ENCODE measurements at regions not wholly inside any gene's neighbourhood (a gene's known extent, or its start where the extent isn't known, plus 50 kb on each side); places are given as distances from the start of the nearest gene placed in this dataset.

DNA sequence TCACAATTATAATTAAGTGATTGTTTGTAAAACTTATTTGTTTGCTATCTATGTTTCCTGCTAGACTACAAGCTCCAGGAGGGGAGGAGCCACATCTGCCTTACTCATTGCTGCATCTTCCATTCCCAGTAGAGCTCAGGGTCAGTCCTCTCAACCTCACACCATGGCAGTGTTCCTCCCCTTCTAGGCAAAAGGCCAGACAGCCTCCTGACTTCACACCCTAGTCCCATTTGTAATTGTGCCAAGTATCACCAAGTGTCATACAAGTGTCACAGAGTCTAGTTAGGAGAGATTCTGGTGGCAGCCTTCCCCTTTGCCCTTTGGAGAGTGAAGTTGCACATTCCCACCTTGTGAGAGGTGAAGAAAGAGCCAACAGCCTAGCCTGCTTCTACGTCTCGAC, 490.4 kb downstream of the INSC start:
- no peak for ATAC-seq (replicated peaks in 6 of 8)
- no peaks in the 10 kb centered on the region for H3K4me1 ChIP-seq (replicated peaks in 1 of 2)
- no peak overlapping the region for H3K4me3 ChIP-seq
- no peak overlapping the region for H3K27ac ChIP-seq
- in situ Hi-C loops (cut with MboI; ENCODE audit: low pct_unique_long_range_greater_than_20kb in 2 of 9, low sequenced_read_pairs in 9 of 9, unreplicated experiment in 9 of 9): no loop called here
- WGBS, 10 experiments: 54 to 93% (median 80%) methylated on average over 1 to 2 of the region's 2 CpGs; no CpG with 5 or more reads in 7 of the 10 experiments

DNA sequence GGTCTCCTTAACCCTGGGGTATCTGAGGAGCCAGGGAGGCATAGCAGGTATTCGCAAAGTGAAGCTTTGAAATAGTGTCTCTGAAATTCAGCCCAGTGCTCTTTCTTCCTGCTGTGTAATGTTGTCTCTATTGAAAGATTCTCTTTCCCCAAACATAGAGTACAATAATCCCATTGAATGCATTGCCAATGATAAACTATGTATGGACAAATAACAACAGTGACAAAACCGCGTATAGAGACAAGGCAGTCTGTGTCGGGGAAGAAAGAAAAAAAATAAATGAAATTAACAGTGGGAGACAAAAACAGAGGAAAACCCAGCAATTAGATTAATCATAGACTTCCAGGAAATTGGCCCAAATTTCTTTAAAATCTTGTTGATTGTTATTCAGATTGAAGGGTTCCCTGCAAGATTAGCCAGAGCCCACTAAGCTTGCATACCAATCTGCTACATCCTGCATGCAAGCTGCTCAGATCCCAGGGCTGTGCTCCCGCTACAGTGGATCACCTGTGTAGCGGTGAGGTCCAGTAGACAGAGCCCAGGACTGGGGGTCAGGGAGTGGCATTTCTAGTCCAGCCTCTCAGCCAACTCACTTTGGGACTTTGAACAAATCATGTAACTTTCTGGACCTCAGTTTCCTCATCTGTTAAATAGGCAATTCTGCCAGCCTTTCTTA, 492.8 kb downstream of the INSC start:
- 40 to 85% (median 67%) methylated on average over 1 to 6 of the region's 6 CpGs for WGBS, 10 experiments
- no peaks in the 10 kb centered on the region for H3K4me1 ChIP-seq (replicated peaks in 1 of 2)
- ATAC-seq (replicated peaks in 6 of 8): peak in 1 of 8 experiments; percentile 53
- H3K27ac ChIP-seq: no peak overlapping the region
- H3K4me3 ChIP-seq: no peak overlapping the region
- in situ Hi-C loops (cut with MboI; ENCODE audit: low pct_unique_long_range_greater_than_20kb in 2 of 9, low sequenced_read_pairs in 9 of 9, unreplicated experiment in 9 of 9): no loop called here

DNA sequence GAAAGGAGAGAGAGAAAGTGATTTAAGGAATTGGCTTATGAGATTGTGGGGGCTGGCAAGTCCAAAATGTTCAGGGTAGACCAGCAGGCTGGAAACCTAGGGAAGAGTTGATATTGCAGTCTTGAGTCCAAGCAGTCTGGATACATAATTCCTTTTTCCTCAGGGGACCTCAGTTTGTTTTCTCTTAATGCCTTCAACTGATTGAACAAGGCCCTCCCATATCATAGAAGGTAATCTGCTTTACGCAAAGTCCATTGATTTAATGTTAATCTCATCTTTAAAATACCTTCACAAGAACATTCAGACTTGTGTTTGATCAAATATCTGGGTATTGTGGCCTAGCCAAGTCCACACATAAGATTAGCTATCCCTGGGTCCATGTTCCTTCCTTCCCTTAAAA, 494.7 kb downstream of the INSC start:
- WGBS, 10 experiments: 0 to 100% (median 33%) methylated on average over 1 of the region's 1 CpG; no CpG with 5 or more reads in 4 of the 10 experiments
- in situ Hi-C loops (cut with MboI; ENCODE audit: low pct_unique_long_range_greater_than_20kb in 2 of 9, low sequenced_read_pairs in 9 of 9, unreplicated experiment in 9 of 9): no loop called here
- no peak overlapping the region for H3K4me3 ChIP-seq
- no peak for ATAC-seq (replicated peaks in 6 of 8)
- no peaks in the 10 kb centered on the region for H3K4me1 ChIP-seq (replicated peaks in 1 of 2)
- H3K27ac ChIP-seq: no peak overlapping the region

DNA sequence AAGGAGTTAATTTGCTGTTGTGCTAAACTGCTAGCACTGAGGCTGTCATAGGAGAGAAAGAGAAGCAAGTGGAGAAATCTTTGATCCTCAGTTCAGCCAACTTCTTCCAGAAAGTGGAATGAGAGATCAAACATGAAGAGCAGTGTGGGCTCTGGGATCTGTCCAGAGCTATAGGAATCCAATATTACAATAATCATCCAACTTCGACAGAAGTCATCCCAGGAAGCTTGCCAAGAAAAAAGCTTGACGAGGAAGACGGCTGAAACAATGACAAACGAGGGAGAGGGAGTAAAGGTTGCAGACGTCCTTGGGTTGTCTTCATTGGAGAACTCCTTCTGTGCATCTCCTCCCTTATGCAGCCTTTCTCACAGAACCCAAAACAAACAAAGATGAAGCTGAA, 496.2 kb downstream of the INSC start:
- in situ Hi-C loops (cut with MboI; ENCODE audit: low pct_unique_long_range_greater_than_20kb in 2 of 9, low sequenced_read_pairs in 9 of 9, unreplicated experiment in 9 of 9): no loop called here
- ATAC-seq (replicated peaks in 6 of 8): peak in 1 of 8 experiments; percentile 38
- 0 to 92% (median 67%) methylated on average over 1 to 5 of the region's 5 CpGs; no CpG with 5 or more reads in 4 of the 10 experiments for WGBS, 10 experiments
- H3K27ac ChIP-seq: no peak overlapping the region
- H3K4me1 ChIP-seq (replicated peaks in 1 of 2): peaks cover 0 to 2% of the 10 kb centered on the region in 2 donors
- H3K4me3 ChIP-seq: no peak overlapping the region

DNA sequence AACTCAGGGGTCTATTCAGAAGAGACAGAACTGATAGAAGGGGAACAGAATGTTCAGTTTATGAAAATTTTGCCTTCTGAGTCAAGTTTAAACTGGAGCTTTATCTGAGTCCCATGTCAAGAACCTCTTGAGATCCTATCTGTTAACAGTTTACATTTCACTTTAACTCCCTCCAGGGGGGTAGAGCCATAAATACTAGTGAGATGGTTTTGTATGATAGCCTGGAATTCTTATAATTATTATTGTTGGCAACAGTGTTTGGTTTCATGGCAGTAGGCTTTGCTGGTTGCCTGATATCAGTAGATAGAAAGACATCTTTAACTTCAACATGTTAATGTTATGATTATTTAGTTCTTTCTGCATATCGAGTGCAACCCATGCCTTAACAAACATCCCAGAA, 498.5 kb downstream of the INSC start:
- in situ Hi-C loops (cut with MboI; ENCODE audit: low pct_unique_long_range_greater_than_20kb in 2 of 9, low sequenced_read_pairs in 9 of 9, unreplicated experiment in 9 of 9): no loop called here
- no peak for ATAC-seq (replicated peaks in 6 of 8)
- H3K4me1 ChIP-seq (replicated peaks in 1 of 2): peaks cover 0 to 2% of the 10 kb centered on the region in 2 donors
- WGBS, 10 experiments: 0 to 100% (median 47%) methylated on average over 1 of the region's 1 CpG; no CpG with 5 or more reads in 4 of the 10 experiments
- H3K27ac ChIP-seq: no peak overlapping the region
- no peak overlapping the region for H3K4me3 ChIP-seq

DNA sequence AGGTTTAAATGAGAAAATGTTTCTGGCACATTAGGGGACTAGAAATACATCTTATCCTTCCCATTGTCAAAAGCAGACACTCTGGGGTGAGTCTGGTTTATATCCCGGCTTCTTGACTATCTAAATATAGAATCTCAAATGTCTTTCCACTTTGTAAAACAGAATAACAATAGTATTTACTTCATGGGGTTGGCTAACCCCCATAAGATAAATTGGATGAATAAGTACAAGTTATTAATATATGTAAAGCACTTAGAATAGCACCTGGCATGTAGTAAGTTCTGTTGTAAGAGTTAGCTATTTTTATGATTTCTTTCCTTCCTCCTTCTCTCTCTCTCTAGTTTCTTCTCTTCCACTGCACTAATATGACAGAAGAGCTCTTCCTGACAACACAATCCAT, 499.1 kb downstream of the INSC start:
- WGBS, 10 experiments: 0 to 100% (median 18%) methylated on average over 1 of the region's 1 CpG; no CpG with 5 or more reads in 3 of the 10 experiments
- peaks cover 0 to 2% of the 10 kb centered on the region in 2 donors for H3K4me1 ChIP-seq (replicated peaks in 1 of 2)
- no peak for ATAC-seq (replicated peaks in 6 of 8)
- no peak overlapping the region for H3K27ac ChIP-seq
- in situ Hi-C loops (cut with MboI; ENCODE audit: low pct_unique_long_range_greater_than_20kb in 2 of 9, low sequenced_read_pairs in 9 of 9, unreplicated experiment in 9 of 9): no loop called here
- H3K4me3 ChIP-seq: no peak overlapping the region

DNA sequence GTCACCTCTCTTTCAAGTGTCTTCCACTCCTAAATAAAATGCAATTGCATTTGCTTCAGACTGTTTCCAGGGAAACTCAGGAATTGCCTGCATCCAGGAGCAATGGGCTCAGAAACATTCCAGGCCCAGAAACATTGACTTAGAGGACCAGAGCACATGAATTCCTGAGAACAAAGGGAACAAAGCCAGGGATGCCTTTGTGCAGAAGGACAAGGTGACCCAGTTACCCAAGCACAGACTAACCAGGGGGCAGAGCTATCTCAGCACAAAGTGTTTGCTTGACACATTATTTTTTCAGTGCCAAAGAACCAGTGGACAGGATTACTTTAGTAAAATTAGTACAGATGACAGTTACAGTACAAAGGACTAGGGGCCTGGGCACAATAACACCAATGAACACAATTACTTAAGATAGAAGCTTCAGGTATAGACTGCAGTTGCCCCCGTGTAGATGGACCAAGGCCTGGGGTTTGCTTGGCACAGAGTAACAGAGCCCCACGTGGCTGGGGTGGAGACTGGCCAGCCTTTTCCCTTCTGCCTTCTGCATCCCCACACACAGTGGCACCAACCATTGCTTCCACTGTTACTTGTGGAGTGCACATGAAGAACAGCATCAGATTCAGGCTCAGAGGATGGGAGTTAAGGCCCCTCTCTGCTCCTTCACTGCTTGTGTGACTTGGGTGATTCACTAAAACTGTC, 500.8 kb downstream of the INSC start:
- in situ Hi-C loops (cut with MboI; ENCODE audit: low pct_unique_long_range_greater_than_20kb in 2 of 9, low sequenced_read_pairs in 9 of 9, unreplicated experiment in 9 of 9): no loop called here

DNA sequence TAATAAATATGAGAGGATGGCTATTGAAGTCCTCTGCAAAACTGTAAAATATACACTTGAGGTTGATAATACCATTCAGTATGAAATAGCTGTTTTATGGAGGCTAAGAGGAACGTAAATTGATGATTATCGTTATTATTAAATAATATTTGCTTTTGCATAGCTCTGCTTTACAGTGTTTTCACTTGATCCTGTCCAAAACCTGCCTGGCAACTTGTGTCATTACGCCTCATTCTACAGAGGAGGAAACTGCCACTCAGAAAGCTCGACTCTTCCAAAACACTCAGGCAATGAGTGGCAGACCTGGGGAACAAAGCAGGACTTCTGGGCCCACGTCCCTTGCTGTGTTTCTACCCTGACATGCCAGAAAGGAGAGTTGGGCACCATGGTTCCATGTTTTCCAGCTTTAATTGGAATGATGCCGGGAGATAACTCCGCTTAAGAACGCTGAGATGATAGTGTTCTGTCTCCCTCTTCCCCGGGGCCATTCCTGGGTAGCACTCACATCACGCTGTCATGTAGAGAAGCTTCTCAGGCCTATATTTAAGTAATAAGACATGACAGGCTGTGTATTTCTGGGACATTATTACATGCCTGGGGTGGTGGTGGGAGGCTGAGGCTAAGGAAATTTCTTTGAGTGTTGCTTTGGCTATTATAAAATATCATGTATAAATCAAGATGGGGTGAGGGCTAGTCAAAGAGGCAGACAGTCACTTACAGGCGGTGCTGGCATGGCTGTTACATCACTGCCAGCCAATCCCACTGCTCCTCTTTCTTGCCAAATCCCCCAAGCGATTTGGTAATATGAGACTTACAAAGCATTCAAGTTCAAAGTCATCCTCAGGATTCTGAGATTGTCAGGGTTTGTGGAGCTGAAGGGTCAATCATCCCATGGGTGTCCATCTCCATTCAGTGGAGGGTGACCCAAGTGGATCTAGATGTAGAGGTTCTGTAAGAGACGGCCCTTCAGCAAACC, 501.7 kb downstream of the INSC start:
- in situ Hi-C loops (cut with MboI; ENCODE audit: low pct_unique_long_range_greater_than_20kb in 2 of 9, low sequenced_read_pairs in 9 of 9, unreplicated experiment in 9 of 9): no loop called here
- Histone ChIP-seq H3K4me3 (no peak overlapping the region), H3K27ac (no peak overlapping the region), H3K4me1 (replicated peaks in 1 of 2) (peaks cover 0 to 2% of the 10 kb centered on the region in 2 donors)
- 11 to 97% (median 86%) methylated on average over 1 to 10 of the region's 13 CpGs for WGBS, 10 experiments
- no peak for ATAC-seq (replicated peaks in 6 of 8)

More for the DNA sequence above, 500.8 kb downstream of the INSC start:
- Histone ChIP-seq H3K4me1 (replicated peaks in 1 of 2) (peaks cover 0 to 2% of the 10 kb centered on the region in 2 donors), H3K27ac (no peak overlapping the region), H3K4me3 (no peak overlapping the region)
- ATAC-seq (replicated peaks in 6 of 8): peak in 3 of 8 experiments; percentile 43 to 98 (median 47)
- 0 to 100% (median 64%) methylated on average over 1 to 2 of the region's 2 CpGs; no CpG with 5 or more reads in 4 of the 10 experiments for WGBS, 10 experiments

DNA sequence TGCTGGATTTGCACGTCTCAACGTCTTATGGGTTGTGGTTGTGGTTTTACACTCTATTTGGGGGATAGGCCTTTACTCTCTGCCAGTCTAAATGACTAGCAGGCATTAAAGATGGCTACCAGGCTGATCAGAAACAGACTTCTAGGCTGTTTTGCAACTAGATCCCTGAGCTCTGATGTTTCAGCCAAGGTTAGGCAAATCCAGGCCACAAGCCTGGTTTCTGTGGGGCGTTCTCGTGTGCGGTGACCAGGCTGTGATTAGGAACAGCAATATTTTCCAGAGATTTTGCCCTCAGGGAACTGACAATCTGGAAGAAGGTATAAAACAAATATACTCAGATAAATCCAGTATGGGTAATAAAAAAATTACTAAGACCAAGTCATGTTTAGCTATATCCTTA, 502.4 kb downstream of the INSC start:
- ATAC-seq (replicated peaks in 6 of 8): no peak
- Histone ChIP-seq H3K27ac (no peak overlapping the region), H3K4me1 (replicated peaks in 1 of 2) (peaks cover 0 to 2% of the 10 kb centered on the region in 2 donors), H3K4me3 (no peak overlapping the region)
- WGBS, 10 experiments: 0 to 94% (median 93%) methylated on average over 2 to 5 of the region's 5 CpGs; no CpG with 5 or more reads in 5 of the 10 experiments
- in situ Hi-C loops (cut with MboI; ENCODE audit: low pct_unique_long_range_greater_than_20kb in 2 of 9, low sequenced_read_pairs in 9 of 9, unreplicated experiment in 9 of 9): no loop called here

DNA sequence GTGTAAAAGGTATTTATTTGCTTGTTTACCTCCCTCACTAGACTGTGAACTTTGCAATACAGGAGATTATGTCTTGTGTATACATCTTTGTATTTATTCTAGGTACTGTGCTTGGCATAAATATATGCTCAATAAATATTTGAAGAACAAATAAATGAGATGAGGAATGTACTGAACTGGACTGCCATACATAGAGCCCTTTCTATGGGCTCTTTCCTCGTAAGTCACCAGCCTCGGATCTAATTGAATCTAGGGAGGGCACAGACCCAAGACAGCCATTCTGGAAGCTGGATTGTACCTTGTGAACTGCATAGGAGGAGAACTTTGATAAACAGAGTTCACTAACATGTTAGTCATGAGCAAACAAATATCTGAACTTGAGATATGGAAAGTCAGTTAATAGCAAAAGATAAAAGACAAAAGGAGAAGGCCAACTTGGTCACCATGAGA, 503.9 kb downstream of the INSC start:
- peaks cover 0 to 2% of the 10 kb centered on the region in 2 donors for H3K4me1 ChIP-seq (replicated peaks in 1 of 2)
- no peak for ATAC-seq (replicated peaks in 6 of 8)
- 10 to 92% (median 65%) methylated on average over 1 to 2 of the region's 2 CpGs; no CpG with 5 or more reads in 2 of the 10 experiments for WGBS, 10 experiments
- in situ Hi-C loops (cut with MboI; ENCODE audit: low pct_unique_long_range_greater_than_20kb in 2 of 9, low sequenced_read_pairs in 9 of 9, unreplicated experiment in 9 of 9): no loop called here
- H3K4me3 ChIP-seq: no peak overlapping the region
- no peak overlapping the region for H3K27ac ChIP-seq

DNA sequence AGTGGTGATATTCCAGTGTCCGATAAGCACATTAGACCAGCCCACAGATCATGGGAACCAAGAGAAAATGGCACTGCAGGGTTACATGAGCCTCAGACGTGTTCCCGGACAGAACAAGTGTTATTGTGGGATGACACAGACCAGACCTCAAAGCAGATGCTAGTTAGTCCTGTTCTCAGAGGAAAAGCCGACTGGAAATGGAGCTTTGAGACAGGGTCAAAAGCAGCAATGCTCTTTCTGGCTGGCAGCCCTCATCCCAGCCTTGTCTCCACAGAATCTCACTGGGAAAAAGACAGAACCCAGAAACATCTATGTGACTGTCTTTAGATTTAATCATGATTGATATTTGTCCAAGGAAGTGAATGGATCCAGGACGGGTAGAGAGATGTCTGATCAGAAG, 506.8 kb downstream of the INSC start:
- Histone ChIP-seq H3K4me1 (replicated peaks in 1 of 2) (no peaks in the 10 kb centered on the region), H3K27ac (no peak overlapping the region), H3K4me3 (no peak overlapping the region)
- no peak for ATAC-seq (replicated peaks in 6 of 8)
- in situ Hi-C loops (cut with MboI; ENCODE audit: low pct_unique_long_range_greater_than_20kb in 2 of 9, low sequenced_read_pairs in 9 of 9, unreplicated experiment in 9 of 9): no loop called here
- WGBS, 10 experiments: 4 to 96% (median 80%) methylated on average over 1 to 4 of the region's 5 CpGs; no CpG with 5 or more reads in 3 of the 10 experiments

DNA sequence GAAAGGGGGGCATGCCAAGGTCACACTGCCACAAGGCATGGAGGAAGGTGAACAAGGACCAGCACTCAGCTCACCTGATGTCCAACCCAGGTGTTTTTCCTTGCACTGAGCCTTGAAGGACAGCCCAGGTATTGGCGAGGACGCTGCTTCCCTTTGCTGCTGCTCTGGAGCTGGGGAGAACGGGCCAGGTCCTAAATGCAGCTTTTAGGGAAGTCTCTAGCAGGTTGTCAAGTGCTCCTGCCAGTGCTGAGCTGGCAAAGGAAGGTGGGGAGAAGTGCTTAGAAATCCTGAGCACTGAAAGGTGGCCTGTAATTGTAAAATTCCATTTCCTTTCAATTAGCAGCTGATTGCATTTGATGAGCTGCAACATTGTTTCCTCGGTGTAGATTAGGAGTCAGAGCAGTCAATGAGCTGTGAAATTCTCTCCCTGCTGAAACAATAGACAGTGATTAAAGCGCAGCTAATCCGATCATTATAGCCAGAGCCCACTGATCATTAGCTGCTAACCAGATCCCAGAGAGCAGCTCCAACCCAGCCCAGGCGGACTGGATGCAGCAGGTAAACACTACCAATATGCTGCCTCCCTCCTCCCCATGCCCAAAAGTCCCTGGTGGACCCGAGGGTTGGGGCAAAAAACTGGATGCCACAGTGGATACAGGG, 507.6 kb downstream of the INSC start:
- WGBS, 10 experiments: 12 to 100% (median 43%) methylated on average over 1 to 5 of the region's 8 CpGs; no CpG with 5 or more reads in 3 of the 10 experiments
- no peaks in the 10 kb centered on the region for H3K4me1 ChIP-seq (replicated peaks in 1 of 2)
- ATAC-seq (replicated peaks in 6 of 8): peak in 4 of 8 experiments; percentile 35 to 41 (median 36)
- H3K27ac ChIP-seq: no peak overlapping the region
- no peak overlapping the region for H3K4me3 ChIP-seq
- in situ Hi-C loops (cut with MboI; ENCODE audit: low pct_unique_long_range_greater_than_20kb in 2 of 9, low sequenced_read_pairs in 9 of 9, unreplicated experiment in 9 of 9): no loop called here
